Fibroblast of the aortic adventitia (primary cell): ENCODE measurements at regions not wholly inside any gene's neighbourhood (a gene's known extent, or its start where the extent isn't known, plus 50 kb on each side); places are given as distances from the start of the nearest gene placed in this dataset.
A peak's percentile ranks its signal among the peaks of the same experiment; 100 is the strongest.

Experiments used
- DNase-seq: peaks from one replicate; pipeline ENCODE4 v3.0.0-alpha.2; 2010; ENCODE audit warnings: low read depth
- H3K4me3 ChIP-seq: 2 replicates; pipeline ENCODE4 v1.5.1; 2011; ENCODE audit warnings: low read depth, mild to moderate bottlenecking, control low read depth, low read length, moderate library complexity
- TF ChIP-seq, protein P1 (sequence below): IDR thresholded peaks from 2 replicates; pipeline ENCODE4 v1.5.1; 2011; ENCODE audit warnings: mild to moderate bottlenecking, low read length, control low read depth, inconsistent platforms; ENCODE audit not compliant: insufficient read depth

DNA sequence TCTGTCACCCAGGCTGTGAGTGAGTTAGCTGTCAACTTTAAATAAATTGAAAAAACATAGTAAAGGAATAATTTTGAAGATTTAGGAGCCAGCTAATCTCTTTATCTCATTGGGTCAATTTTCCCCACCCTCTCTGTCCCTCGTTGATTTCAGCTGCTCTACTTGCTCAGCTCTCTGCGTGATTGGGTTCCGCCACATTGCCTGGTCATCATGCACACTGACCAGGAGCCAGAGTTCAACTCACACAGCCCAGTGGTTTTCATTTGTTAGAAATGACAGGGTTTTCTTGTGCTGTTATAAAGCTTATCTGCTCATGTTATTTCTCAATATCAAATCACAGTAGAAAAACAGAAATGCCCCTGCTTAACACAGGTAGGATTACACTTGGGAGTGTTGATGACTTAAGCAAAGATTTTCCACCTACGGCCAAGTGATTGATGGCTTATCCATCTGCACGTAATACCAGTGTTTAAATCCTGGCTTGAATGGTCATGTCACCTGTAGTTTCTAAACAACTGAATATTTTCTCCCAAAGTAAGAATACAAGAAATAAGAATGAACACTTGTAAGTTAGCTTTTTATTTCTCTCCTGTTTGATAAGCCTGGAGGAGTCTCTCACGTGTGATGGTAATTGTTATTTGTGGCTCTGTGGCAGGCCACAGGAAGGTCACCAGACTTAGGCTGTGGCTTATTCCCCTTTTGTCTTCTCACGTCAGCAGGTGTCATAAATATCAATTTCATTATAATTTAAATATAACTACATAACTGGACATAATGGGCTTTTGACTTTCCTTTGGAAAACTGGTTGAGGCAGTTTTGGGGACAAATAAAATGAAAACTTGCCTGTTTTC is 367.2 kb upstream of the DDHD1 start:
- TF ChIP-seq, protein P1, sequence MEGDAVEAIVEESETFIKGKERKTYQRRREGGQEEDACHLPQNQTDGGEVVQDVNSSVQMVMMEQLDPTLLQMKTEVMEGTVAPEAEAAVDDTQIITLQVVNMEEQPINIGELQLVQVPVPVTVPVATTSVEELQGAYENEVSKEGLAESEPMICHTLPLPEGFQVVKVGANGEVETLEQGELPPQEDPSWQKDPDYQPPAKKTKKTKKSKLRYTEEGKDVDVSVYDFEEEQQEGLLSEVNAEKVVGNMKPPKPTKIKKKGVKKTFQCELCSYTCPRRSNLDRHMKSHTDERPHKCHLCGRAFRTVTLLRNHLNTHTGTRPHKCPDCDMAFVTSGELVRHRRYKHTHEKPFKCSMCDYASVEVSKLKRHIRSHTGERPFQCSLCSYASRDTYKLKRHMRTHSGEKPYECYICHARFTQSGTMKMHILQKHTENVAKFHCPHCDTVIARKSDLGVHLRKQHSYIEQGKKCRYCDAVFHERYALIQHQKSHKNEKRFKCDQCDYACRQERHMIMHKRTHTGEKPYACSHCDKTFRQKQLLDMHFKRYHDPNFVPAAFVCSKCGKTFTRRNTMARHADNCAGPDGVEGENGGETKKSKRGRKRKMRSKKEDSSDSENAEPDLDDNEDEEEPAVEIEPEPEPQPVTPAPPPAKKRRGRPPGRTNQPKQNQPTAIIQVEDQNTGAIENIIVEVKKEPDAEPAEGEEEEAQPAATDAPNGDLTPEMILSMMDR = no peak
- no peak for DNase-seq
- no peak overlapping the region for H3K4me3 ChIP-seq

DNA sequence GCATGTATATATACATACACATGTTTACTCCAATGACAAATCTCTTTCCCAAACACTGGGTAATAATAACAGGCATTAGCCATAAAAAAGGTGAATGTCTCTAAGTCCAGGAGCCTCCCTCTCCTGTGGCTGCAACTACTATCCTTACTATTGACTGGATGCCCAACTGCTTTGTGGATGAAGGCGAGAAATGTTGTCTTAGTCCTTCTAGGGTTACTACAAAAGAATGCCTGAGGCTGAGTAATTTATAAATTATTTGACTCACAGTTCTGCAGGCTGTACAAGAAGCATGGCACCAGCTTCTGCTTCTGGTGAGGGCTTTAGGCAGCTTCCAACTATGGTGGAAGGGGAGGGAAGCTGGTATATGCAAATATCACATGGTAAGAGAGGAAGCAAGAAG is 366.0 kb upstream of the DDHD1 start:
- peak; percentile 37 for DNase-seq
- H3K4me3 ChIP-seq = no peak overlapping the region
- TF ChIP-seq, protein P1 = no peak

DNA sequence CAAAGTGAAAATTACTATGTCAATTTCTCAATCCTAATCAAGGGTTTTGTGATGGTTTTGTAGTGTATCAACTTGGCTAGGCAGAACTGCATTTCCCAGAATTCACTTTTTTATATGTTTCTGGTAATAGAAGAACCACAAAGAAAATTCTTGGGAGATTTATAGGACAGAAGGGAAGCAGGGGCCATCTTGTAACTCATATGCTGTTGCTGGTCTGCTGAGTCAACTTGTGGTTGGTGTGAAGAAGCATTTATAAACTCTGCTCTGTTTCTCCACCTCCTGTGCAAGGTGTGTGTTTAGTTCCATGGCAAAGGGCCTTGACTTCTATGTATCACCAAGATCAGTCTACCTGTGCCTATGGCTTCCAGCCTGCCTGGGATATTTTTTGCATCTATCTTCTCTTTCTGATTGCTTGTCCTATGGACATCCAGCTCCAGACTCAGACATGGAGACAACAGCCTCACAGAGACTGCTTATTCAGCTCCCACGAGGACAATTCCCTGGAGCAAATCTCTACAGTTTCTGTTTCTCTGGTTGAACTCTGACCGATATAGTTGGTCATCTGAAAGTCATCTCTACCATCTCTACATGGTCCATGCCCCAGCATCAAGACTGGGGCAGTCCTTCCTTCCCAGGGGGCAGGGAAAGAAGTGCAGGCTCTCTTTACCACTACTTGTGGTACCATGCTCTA is 364.3 kb upstream of the DDHD1 start:
- no peak overlapping the region for H3K4me3 ChIP-seq
- TF ChIP-seq, protein P1 = no peak
- peak; percentile 13 for DNase-seq

DNA sequence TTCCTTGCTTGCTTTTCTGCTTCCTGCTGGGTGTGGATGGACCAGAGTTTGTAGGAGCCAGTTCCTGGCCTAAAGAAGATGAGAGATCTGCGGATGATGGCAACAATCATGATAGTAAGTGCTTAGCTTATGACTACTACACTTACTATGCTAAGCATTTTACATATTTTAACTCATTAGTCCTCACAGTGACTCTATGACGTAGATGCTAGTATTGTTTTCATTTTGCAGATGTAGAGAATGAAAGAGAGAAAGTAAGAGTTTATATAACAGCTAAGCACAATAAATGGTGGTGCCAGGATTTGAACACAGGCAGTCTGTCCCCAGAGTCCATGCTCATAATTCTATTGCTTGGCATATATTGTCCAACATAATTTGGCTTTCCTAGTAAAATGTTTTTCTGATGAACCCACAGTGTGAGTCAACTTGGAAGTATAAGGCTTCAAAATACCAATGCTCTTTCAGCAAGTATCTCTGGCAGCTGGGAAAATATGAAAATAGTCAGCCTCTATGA is 363.2 kb upstream of the DDHD1 start:
- no peak overlapping the region for H3K4me3 ChIP-seq
- peak; percentile 92 for DNase-seq
- TF ChIP-seq, protein P1 = no peak

DNA sequence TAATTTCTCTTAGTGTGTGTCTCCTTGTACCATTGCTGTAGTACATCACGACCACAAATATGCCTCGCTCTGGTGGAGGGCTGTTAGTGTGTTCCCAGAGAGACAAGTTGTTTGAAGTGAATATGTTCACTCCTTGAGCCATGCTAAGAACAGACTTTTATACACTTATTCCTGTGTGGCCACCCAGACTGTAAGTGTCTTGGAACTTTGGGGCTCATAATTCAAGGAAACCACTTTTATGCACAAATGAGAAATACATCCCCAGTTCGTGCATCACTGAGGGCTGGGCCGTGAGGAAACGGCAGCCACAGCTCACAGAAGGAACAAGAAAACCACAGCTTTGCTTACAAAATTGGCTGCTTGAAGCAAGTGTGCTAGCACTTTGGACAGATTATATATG is 362.2 kb upstream of the DDHD1 start:
- H3K4me3 ChIP-seq = no peak overlapping the region
- TF ChIP-seq, protein P1 = no peak
- DNase-seq = peak; percentile 30

DNA sequence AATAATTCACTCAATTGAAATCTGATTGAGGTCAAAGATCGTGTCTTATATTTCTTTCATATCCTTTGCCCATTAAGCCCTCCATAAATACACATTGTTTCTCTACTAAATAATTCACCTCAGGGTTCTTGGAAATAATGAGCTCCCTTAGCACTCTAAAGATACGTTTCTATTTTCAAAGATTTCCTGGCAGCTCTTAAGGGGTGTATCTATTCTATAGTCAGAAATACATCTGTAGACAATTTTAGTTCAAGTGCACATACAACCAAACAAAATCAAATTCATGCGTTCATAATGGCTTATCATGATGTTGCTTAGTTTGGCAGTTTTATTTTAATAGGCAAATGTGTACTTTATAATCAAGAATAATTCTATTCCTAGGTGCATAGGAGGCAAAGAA is 361.1 kb upstream of the DDHD1 start:
- no peak for DNase-seq
- H3K4me3 ChIP-seq = no peak overlapping the region
- TF ChIP-seq, protein P1 = no peak
